Frontal cortex (tissue), 3 donors: ENCODE measurements at regions not wholly inside any gene's neighbourhood (a gene's known extent, or its start where the extent isn't known, plus 50 kb on each side); places are given as distances from the start of the nearest gene placed in this dataset.

Experiments
- DNase-seq, 2 donors: peaks; one replicate each; pipeline ENCODE4 v3.0.0; 2012; ENCODE audit warnings: low spot score in 2 of 2
- FAIRE-seq: peaks from 2 replicates; lab custom pipeline; 2012; peaks lifted over from hg19 to GRCh38; lab: Jason Lieb, UNC
- donor health status: control.
- donor health status: control.
- donor health status: control.

DNA sequence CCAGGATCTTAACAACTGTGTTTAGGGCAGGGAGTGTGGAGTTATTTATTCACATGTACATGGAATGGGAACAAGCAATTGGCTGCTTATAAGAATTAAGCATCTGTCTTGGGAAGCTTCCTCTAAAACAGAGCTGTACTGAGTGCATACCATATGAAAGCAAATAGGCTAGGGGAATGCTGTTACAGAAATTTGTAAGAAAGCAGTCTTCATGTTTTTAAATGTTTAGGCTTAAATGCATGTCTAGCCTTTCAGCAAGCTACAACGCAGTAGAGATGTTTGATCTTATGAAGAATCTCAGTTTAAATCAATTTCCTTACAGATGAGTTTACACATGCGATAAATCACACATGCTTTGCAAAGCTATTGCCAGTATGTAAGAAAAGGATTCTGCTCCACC lies 123.1 kb upstream of the MID1 start:
- FAIRE-seq, result no peak

DNA sequence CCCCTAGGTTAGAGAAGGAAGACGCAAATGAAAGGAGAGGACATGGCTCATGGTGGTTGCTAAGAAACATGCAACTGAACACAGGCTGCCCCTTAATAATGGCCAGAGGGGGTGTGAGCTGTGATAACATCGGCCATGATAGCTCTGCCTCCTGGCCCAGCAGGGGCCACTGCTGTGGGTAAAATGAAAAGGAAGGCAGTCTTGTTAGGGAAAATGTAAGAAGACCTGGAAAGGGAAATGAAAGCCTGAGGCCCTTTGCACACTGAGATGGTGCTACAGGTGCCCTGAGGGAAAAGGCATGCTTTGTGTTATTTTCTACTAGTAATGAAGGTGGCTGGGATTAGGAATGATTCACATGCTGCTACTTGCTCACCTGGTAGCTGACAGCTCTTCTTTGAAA lies 123.6 kb upstream of the MID1 start:
- FAIRE-seq (no peak), DNase-seq (no peak)

More for the DNA sequence above, 123.1 kb upstream of the MID1 start:
- no peak for DNase-seq

DNA sequence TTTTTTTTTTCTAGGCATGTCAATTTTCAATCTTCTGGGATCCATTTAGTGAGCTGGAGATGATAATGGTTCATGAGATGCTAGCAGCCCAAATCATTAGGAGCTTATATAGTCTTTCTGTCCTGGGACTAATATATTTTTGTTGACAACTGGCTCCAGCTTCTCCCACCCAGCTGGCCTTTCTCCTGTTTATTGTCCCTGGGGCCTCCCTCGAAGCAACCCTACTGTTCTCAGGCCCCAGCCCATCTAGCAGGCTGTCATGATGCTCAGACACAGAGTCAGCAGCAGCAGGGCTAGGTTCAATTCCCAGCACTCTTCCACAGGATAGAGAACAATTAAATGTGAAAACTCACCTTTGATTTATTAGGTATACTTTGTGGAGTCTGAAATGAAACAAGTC lies 127.6 kb upstream of the MID1 start:
- DNase-seq (no peak), FAIRE-seq (no peak)

DNA sequence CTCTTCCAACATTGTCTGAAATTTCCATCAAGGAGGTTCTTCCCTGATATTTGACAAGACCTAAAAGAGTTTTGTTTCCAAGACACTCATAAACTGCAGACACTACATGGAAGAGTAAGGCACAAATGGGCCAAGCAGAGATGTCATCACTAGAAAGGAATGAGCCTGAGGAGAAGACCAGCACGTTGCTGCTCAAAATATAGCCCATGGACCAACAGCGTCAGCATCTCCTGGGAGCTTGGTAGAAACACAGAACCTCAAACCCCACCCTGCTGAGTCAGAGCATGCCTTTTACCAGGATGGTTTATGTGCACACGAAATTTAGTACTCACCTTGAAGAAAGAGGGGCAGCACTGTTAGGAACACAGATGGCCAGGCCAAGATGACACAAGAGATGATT lies 128.7 kb upstream of the MID1 start:
- FAIRE-seq (no peak), DNase-seq (no peak)

DNA sequence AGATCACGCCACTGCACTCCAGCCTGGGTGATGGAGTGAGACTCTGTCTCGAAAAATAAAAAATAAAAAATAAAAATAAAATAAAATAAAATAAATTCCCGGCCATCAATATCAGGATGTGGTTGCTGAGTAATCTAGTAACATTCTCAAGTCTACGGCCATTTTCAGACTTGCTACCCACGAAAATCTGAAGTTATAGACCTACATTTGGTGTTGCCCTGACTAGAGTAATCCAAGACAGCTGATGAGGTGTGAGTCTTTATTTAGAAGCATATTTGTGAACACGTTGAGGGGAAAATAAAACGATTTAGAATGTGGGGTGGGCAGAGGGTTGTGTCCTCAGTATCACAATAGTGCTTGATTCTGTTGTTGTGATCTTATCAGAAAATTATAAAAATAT lies 130.2 kb upstream of the MID1 start:
- FAIRE-seq (no peak), DNase-seq (no peak)

DNA sequence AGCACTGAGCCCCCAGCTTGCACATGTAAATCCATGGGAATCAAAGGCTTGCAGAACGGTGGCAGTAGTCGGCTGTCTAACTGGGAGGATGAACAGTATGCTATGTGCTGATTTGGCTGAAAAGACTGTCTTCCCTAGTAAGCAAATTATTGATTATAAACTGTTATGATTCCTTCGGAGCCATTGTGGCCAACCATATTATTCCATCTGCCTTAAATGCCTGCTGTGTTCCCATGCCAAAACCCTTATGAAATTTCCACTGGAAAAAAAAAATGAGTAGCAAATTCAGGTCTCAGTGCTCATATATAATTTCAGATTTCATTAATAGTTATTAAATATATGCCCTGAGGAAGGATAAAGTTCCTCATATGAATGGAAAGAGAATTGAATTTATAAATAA lies 132.7 kb upstream of the MID1 start:
- FAIRE-seq (no peak), DNase-seq (no peak)

DNA sequence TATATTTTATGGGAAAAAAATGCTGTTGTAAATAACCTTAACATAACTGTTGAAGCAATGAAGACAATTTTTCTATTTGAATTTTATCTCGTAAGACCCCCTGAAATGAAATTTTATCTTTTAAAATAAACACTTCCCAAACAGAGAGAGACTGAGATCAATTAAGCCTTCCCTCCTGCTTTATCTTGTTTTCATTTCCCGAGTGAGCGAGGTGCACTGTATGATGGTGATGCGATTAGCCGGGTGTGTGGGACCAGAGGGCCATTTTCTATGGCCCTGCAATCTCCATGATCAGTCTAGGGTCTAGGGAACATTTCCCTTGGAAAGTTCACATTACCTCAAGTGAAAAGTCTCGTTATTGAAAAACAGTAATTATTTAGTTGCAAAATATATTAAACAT lies 134.1 kb upstream of the MID1 start:
- DNase-seq (no peak), FAIRE-seq (no peak)

DNA sequence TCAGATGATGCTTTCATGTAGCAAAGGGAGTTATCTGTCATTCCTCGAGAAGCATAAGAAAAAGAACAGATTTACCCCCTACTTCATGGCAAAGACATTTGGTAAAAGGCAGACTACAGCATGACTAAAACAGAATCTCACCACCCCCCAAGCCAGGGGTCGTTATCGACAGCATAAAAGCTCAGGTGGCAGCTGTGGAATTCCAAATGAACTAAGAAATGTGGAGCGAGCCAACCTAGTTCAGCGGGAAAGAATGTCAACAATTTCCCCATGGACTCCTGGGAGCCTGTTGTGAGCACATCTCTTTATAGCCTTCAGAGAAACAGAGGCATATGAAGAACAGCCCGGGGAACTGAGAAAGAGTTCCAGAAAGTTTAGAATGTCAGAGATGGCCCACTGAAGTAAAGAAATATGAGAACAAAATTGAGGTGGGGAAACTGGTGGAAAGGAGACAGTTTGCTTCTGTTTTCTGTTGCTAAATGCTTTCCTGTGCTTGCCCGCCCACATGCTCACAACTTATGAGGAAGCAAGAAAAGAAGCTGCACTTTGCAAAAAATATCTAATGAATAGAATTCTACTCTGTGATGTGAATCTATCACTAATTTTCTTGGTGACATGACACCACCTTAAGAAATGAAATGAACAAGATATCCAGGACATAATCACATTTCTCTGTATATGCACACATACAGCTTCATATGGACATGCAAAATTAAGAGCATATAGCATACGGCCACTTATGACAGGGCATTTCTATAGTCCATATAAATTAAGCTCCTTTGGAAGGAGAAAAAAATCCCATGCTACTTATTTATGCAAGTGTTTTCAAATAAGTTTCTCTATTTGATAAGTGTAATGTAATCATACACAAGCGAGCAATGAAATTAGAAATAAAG lies 135.3 kb upstream of the MID1 start:
- DNase-seq (no peak), FAIRE-seq (no peak)

DNA sequence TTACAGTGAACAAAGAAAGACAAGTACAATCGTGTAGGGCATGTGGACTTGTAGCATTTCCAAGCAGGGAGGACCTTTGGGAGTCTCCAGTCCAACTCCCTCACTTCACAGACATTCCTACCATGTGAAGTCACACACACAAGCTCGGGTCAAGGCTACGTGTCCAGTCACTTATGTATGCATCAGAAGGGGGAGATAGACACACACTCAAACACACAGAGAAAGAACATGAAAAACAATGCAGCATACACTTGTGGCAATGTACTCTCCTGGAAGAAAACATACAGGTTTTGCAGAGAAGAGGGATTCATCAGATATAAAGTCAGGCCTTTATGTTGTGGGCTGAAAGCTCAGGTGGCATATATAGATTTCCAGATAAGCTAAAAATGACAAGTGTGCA lies 136.1 kb upstream of the MID1 start:
- FAIRE-seq, result no peak
- DNase-seq, result no peak

DNA sequence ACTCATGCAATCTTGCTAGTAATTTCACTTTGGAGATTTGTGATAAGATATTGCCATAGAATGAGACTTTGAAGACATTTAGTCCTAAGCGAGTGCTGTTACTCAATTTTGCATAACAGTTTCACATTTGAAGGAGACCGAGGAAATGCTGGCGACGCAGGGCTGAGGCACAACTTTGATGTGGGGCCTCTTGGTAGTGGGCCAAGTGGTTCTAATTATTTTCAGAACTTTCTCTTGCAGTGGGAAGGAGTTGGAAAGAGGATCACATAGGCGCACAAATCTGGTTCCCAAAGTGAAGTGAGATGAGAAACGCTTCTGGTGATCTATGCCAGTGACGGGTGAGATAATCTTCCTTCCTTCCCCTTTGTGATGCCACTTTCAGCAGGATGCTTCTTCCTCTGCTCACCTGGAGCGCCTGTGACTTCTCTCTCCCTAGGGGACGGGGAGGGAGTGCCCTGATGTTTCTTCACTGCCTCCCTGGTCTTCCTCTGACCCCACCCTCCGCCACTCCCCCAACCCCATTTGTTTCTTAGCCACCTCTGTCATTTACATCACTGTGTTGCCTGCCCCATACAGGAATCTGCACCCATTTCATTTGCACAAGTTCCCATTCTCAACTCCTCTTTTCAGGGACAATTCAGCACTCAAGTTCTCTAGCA lies 138.9 kb upstream of the MID1 start:
- FAIRE-seq (no peak), DNase-seq (no peak)

DNA sequence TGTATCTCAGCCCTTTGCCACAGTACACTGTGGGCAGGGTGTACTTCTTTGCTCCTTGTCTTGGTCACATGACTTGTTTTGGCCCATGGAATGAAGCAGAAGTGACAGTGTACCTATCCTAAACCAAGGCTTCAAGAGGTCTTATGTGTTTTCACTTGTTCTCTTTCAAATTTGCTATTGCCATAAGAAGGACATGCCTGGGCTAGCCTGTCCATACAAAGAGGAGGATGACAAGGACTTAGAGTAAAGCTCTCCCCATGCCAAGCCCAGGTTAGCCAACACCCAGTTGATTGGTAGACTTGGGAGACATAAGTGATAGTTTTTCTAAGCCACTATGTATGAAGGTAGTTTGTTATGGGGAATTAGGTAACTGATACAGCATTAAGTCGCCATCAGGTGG lies 141.1 kb upstream of the MID1 start:
- FAIRE-seq, result no peak
- DNase-seq, result no peak

DNA sequence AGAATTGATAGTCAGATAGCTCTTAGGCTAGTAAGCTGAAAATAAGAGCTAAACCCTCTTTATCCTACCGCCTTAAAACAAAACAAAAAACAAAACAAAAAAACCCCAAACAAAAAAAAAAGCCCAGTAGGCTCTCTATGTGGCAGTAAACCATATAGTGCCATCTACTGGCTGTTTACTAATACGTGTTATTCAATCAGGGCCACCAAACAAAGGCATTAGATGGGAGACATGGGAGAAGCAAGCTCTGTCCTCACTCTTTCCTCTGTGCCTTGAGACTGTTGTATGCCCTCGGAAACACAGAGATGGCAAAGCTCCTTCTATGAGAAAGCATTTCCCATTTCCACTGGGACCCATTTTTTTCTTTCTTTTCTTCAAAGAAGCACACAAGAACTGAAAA lies 148.8 kb upstream of the MID1 start:
- DNase-seq (peak in 1 of 2 donors; percentile 12), FAIRE-seq (no peak)

DNA sequence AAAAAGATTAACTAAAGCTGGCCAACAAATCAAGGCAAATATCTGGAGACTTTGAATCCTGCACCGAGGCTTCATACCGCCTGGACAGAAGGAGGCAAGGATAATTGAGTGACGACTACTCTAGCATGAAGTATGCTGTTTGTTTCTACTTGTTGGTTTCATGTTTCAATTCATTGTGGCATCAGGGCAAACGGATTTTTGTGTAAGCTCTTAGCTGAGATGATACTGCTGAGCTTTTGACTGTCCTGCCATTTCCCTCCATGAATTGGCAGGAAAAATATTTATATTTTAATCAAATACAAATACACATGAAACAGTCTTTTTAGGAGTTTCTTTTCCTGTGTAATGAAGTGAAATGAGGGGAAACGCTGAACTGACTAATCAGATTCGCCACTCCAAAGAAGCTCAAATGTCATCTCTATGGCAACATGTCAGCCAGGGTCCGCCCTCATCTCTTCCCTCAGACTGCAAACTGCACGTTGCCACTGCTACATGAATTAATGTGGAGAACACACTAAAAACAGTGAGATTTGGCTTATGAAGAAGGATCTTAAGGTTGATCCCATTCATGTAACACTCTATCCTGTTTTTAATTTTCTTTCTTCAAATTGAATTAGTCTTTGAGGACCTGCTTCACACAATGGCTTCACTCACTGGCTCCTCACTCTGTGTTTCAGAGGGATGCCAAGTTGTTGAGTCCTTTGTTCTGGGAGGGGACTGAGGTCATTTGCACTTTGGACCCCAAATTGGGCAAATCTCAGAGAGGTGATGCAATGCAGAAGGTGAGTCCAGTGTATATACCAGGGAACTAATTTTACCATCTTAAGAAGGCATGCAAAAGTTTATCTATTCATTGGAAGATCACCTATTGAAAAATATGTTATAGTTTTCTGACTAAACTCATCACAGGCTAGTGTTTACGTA lies 149.6 kb upstream of the MID1 start:
- DNase-seq, result peak in 1 of 2 donors; percentile 5

DNA sequence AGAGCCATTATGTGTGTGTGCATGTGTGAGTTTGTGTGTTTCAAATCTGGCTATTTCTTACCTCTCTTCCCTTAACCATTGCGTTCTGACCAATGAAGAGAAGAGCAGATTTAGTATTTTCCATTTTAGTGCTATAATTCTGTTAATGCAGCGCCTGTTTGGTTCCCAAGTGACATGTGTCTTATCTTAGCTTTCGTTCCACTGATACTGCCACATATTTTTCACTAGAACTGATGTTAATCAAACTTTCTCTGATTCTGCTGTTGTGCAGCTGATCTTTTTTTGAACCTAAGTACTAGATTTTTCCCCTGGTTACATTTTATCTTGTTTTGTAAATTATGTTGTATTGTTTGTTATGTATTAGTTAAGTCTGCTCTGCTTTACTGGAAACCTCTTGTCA lies 152.9 kb upstream of the MID1 start:
- DNase-seq, result no peak
- FAIRE-seq, result no peak

More for the DNA sequence above, 149.6 kb upstream of the MID1 start:
- no peak for FAIRE-seq

DNA sequence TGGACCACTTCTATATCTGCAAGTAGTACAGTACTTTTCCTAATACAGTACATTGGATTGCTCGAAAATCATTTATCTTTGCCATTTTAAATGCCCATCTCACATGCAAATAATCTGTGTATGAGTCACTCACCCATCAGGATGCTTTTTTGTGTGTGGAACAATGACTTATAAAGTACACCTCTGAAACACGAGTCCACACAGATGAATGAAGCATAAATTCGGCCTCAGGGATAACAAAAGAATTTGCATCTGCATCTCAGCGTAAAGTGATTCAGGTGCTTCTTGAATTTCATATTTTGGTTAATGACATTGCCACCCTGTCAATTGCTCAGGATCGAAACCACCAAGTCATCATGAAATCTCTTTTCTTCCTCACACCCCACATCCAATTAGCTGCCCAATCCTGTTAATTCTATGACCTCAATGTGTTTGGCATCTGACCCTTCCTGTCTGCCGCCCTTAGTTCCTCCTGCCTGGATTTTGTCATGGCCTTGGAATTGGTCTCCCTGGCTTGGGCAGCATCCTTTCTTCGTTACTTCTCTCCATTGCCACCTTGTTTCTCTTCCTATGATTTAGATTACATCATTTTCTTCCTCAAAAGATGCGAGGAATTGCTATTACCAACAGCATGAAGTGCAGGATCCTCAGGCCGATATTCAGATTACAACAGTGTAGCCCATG lies 161.6 kb upstream of the MID1 start:
- DNase-seq (no peak), FAIRE-seq (no peak)

DNA sequence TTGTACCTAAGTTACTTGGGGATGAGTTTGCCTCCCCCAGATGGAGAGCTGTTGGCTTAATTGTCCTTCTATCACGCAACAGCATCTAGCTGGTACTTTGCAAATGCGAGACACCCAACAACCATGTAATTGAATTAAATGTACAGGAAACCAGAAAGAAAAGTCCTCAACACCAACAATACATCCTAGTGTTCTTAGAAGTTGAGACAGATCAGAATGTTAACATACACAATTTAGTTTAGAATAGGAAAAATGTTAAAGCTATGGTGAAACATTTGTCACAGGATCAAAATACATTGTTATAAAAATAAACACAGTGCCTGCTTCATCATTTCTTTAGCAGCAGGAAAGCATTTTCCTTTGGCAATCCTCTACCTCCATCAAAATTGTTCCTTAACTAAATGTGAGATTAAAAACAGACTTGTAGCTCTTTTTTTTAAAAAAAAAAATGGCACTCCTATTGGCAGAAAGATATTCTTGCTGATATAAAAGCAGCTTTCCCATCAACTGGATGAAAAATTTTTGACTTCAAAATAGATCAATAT lies 163.1 kb upstream of the MID1 start:
- FAIRE-seq, result no peak

DNA sequence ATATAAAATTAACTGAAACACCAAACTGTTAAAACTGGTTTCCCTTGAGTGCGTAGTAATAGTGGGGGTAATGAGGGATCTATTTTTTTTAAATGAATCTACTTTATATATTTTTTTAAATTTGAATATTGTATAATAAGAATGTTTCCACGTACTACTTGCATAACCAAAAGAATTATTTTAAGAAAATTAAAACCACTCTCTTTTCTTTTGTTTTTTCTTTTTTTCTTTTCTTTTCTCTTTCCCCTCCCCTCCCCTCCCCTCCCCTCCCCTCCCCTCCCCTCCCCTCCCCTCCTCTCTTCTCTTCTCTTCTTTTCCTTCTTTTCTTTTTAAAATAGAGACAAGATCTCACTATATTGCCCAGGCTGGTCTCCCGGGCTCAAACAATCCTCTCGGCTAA lies 166.9 kb upstream of the MID1 start:
- FAIRE-seq (no peak), DNase-seq (no peak)

More for the DNA sequence above, 163.1 kb upstream of the MID1 start:
- no peak for DNase-seq

DNA sequence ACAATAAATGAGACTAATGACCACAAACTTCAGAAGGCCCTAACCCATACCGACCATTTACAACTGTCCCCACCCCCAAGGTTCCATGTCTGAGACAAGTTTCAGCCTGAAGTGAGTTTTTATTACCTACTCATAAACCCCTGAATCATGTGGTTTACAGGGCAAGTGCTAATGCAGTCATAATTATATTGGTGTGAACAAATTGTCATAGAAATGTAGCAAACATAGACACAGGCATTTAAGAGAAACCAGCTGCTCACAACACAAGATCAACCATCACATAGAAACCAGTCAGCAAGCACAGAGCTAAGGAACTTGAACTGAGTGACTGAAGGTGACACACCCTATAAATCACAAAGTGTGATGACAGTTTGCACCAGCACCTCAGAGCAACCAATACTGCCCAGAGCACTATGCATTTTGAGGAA lies 173.8 kb upstream of the MID1 start:
- FAIRE-seq, result no peak

DNA sequence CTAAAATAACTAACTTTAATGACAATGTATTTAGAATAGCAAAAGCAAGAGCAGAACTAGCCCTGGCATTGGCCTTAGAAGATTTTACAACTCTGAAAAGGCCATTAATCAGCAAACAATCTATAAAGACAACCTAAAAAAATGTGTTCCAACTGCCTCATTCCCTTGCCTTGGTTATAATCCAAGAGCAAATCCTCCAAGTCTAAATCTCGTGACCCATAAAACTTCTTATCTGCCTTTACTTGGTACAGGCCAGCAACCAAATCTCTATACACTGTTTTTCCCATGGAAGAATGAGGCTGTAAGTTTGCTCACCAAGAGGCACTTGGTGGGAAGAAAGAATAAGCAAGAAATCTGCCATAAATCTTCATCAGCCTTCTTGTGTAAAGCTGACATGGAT lies 175.3 kb upstream of the MID1 start:
- FAIRE-seq (no peak), DNase-seq (no peak)

More for the DNA sequence above, 173.8 kb upstream of the MID1 start:
- no peak for DNase-seq

DNA sequence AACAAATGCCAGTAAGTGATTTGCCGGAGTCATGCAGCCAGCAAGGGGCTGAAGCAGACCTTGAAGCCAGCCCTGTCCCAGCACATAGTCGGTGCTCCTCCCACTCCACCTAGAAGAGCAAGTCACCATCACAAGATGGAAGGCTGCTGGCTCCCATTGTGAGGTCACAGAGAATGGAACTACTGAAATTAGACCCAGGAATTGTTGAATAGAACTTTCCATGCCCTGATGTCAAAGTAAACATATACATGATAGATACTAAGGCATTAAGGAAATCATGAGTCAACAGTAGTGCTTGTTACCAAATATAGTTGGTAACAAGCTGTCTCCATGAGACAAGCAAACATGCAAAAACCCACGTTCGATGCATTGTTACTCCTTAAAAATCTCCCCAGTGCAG lies 177.1 kb upstream of the MID1 start:
- FAIRE-seq (no peak), DNase-seq (no peak)
